ENCODE measurements at regions not wholly inside any gene's neighbourhood (a gene's known extent, or its start where the extent isn't known, plus 50 kb on each side); places are given as distances from the start of the nearest gene placed in this dataset.

DNA sequence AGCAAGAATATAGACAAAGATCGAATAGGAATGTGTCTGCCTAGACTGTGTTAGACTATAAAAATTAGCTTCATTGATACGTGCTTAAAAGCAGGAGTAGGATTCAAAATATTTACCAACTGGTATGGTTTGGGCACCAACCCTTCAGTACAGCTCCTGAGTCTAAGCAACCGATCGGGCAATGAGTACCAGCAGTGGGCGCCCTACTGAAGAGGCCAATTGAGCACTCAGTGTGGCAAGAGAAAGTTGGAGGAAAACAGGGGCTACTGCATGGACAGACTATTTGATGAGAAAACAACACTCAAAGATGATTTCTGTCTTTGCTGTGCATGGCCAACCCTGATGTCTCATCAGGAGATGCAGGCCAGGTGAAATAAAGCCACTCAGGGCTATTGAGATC is 176.0 kb upstream of the NWD2 start:
- H3K4me1 ChIP-seq (ENCODE audit: control insufficient read depth in 2 of 2, insufficient read depth in 2 of 2, low read length in 2 of 2), result no peaks in the 10 kb centered on the region
- H3K9me3 ChIP-seq (ENCODE audit: control insufficient read depth in 2 of 2, low read length in 2 of 2), result no peaks in the 10 kb centered on the region
- H3K4me3 ChIP-seq (ENCODE audit: low read length in 2 of 2), result no peak overlapping the region
- no peak overlapping the region for H3K9ac ChIP-seq (ENCODE audit: low read depth in 1 of 2, low read length in 2 of 2)
- H3K27me3 ChIP-seq (ENCODE audit: control insufficient read depth in 2 of 2, insufficient read depth in 2 of 2, low read length in 2 of 2), result no peaks in the 10 kb centered on the region
- H3K36me3 ChIP-seq (ENCODE audit: control insufficient read depth in 2 of 2, insufficient read depth in 2 of 2, low read length in 2 of 2), result no peaks in the 10 kb centered on the region
- H3K27ac ChIP-seq (ENCODE audit: low read depth in 2 of 2, low read length in 2 of 2), result no peak overlapping the region

DNA sequence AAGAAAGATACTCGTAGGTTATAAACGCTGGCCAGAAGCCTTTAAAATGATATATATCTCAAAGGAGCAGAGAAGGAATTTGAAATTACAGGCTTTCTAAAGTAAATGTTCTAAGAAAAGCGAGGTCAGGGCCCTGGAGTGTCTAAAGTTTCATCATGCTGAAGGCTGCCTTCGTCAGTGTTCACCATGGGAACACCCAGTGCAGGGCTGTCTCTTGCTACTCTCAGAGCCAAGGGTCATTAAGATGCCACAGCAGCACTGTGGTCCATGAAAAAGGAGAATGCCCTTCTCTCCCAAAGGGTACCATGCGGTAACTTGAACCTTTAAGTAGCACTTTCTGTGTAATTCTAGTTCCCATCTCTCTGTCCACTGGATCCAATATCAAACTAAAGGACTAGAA is 174.5 kb upstream of the NWD2 start:
- Histone ChIP-seq H3K27ac (ENCODE audit: low read depth in 2 of 2, low read length in 2 of 2) (no peak overlapping the region), H3K9ac (ENCODE audit: low read depth in 1 of 2, low read length in 2 of 2) (no peak overlapping the region), H3K36me3 (ENCODE audit: control insufficient read depth in 2 of 2, insufficient read depth in 2 of 2, low read length in 2 of 2) (no peaks in the 10 kb centered on the region), H3K9me3 (ENCODE audit: control insufficient read depth in 2 of 2, low read length in 2 of 2) (no peaks in the 10 kb centered on the region), H3K27me3 (ENCODE audit: control insufficient read depth in 2 of 2, insufficient read depth in 2 of 2, low read length in 2 of 2) (no peaks in the 10 kb centered on the region), H3K4me3 (ENCODE audit: low read length in 2 of 2) (no peak overlapping the region), H3K4me1 (ENCODE audit: control insufficient read depth in 2 of 2, insufficient read depth in 2 of 2, low read length in 2 of 2) (no peaks in the 10 kb centered on the region)

DNA sequence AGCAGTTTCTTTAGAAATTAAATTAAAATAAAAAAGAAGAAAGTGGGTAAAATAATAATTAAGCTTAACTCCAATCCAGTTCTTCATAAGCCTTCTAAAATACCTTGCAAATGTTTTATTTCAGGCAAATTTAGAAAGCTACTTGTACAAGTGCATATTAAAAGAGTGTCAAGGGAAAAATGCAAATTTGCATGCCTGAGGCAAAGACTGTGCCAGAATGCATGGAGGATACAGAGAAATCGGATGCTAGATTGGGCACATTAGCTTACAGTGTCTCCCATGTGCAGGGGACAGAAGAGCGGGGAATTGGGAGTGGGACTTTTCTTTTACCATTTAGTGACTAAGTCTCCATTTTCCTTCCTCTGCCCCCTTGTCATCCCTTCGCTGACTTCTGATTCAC is 173.0 kb upstream of the NWD2 start:
- Histone ChIP-seq H3K9ac (ENCODE audit: low read depth in 1 of 2, low read length in 2 of 2) (no peak overlapping the region), H3K27ac (ENCODE audit: low read depth in 2 of 2, low read length in 2 of 2) (no peak overlapping the region), H3K4me3 (ENCODE audit: low read length in 2 of 2) (no peak overlapping the region), H3K4me1 (ENCODE audit: control insufficient read depth in 2 of 2, insufficient read depth in 2 of 2, low read length in 2 of 2) (no peaks in the 10 kb centered on the region), H3K9me3 (ENCODE audit: control insufficient read depth in 2 of 2, low read length in 2 of 2) (no peaks in the 10 kb centered on the region), H3K36me3 (ENCODE audit: control insufficient read depth in 2 of 2, insufficient read depth in 2 of 2, low read length in 2 of 2) (no peaks in the 10 kb centered on the region), H3K27me3 (ENCODE audit: control insufficient read depth in 2 of 2, insufficient read depth in 2 of 2, low read length in 2 of 2) (no peaks in the 10 kb centered on the region)

DNA sequence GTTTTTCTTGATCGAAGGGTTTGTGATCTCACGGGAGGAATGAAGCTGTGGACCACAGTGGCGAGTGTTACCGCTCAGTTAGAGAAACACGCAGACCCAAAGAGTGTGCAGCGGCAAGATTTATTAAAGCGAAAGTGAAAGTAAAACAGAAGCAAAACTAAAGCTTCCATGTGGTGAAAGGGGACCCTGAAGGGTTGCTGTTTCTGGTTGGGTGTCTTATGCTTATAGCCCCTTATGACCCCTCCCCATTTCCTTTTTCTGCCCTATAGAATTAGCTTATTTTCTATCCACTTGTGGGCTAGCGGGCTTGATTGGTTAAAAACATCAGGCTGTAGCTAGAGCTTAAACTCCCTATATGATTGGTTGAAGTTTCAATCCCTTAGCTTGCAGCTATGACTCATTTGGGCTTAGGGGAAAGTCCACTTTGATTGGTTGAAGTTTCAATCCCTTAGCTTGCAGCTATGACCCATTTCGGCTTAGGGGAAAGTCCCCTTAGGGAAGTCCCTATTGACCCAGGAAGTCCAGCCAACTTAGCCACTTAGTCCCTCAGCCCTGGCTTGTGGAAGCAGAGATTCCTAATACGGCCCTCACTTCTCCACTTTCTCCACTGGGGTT is 171.2 kb upstream of the NWD2 start:
- no peak overlapping the region for H3K27ac ChIP-seq (ENCODE audit: low read depth in 2 of 2, low read length in 2 of 2)
- H3K4me1 ChIP-seq (ENCODE audit: control insufficient read depth in 2 of 2, insufficient read depth in 2 of 2, low read length in 2 of 2), result no peaks in the 10 kb centered on the region
- H3K9ac ChIP-seq (ENCODE audit: low read depth in 1 of 2, low read length in 2 of 2), result no peak overlapping the region
- H3K9me3 ChIP-seq (ENCODE audit: control insufficient read depth in 2 of 2, low read length in 2 of 2), result no peaks in the 10 kb centered on the region
- no peak overlapping the region for H3K4me3 ChIP-seq (ENCODE audit: low read length in 2 of 2)
- no peaks in the 10 kb centered on the region for H3K36me3 ChIP-seq (ENCODE audit: control insufficient read depth in 2 of 2, insufficient read depth in 2 of 2, low read length in 2 of 2)
- no peaks in the 10 kb centered on the region for H3K27me3 ChIP-seq (ENCODE audit: control insufficient read depth in 2 of 2, insufficient read depth in 2 of 2, low read length in 2 of 2)

DNA sequence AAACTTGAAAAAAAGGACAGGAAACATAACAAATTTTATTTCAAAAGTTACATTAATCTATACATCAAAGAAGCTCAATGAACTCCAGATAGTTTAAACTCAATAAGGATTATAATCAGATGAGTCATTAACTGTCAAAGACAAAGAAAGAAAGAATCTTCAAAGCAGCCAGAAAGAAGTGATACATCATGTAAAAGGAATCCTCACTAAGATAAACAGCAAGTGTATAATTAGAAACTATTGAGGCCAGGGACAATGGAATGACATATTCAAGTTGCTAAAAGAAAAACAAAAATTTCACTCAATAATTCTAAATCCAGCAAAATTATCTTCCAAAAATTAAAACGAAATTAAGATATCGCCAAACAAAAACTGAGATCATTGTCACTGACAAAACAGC is 161.6 kb upstream of the NWD2 start:
- Histone ChIP-seq H3K4me3 (ENCODE audit: low read length in 2 of 2) (no peak overlapping the region), H3K27ac (ENCODE audit: low read depth in 2 of 2, low read length in 2 of 2) (no peak overlapping the region), H3K4me1 (ENCODE audit: control insufficient read depth in 2 of 2, insufficient read depth in 2 of 2, low read length in 2 of 2) (no peaks in the 10 kb centered on the region), H3K36me3 (ENCODE audit: control insufficient read depth in 2 of 2, insufficient read depth in 2 of 2, low read length in 2 of 2) (no peaks in the 10 kb centered on the region), H3K9me3 (ENCODE audit: control insufficient read depth in 2 of 2, low read length in 2 of 2) (no peaks in the 10 kb centered on the region), H3K27me3 (ENCODE audit: control insufficient read depth in 2 of 2, insufficient read depth in 2 of 2, low read length in 2 of 2) (no peaks in the 10 kb centered on the region), H3K9ac (ENCODE audit: low read depth in 1 of 2, low read length in 2 of 2) (no peak overlapping the region)

DNA sequence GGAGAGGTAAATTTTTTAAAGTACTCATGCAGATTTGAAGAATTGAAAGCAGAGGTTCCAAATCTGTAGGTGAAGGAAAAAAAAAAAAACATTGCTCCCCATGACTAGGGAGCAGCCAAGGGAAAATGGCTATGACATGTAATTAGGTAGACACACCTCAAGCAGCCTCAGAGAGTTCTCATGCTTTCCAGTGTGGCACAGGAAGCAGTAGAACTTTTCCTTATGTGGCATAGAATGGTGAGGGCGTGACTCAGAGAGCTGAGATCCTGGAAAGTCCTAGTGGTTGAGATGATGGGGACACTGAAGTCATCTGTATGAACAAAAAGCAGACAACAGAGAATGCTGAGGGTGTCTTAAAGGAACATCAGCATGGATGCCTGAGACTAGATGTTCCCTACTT is 148.6 kb upstream of the NWD2 start:
- Histone ChIP-seq H3K9me3 (ENCODE audit: control insufficient read depth in 2 of 2, low read length in 2 of 2) (no peaks in the 10 kb centered on the region), H3K36me3 (ENCODE audit: control insufficient read depth in 2 of 2, insufficient read depth in 2 of 2, low read length in 2 of 2) (no peaks in the 10 kb centered on the region), H3K4me1 (ENCODE audit: control insufficient read depth in 2 of 2, insufficient read depth in 2 of 2, low read length in 2 of 2) (no peaks in the 10 kb centered on the region), H3K27ac (ENCODE audit: low read depth in 2 of 2, low read length in 2 of 2) (no peak overlapping the region), H3K9ac (ENCODE audit: low read depth in 1 of 2, low read length in 2 of 2) (no peak overlapping the region), H3K27me3 (ENCODE audit: control insufficient read depth in 2 of 2, insufficient read depth in 2 of 2, low read length in 2 of 2) (no peaks in the 10 kb centered on the region), H3K4me3 (ENCODE audit: low read length in 2 of 2) (no peak overlapping the region)

DNA sequence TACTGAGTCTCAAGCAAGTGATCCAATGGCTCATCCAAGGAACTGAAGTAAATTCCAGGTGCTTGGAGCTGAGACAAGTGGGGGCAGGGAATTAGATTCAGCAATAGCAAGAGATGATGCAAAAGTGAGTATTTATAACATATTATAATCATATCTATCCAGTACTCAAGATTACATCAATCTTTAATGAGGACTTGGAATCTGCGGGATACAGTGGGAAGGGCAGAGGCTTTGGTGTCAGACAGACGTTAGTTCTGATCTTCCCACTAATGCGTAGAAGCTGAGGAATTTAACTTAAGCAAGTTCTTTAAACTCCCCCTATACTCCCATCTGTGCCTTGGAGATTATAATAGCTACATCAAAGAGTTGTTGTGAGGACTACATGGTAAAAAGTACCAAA is 143.4 kb upstream of the NWD2 start:
- Histone ChIP-seq H3K27me3 (ENCODE audit: control insufficient read depth in 2 of 2, insufficient read depth in 2 of 2, low read length in 2 of 2) (no peaks in the 10 kb centered on the region), H3K4me1 (ENCODE audit: control insufficient read depth in 2 of 2, insufficient read depth in 2 of 2, low read length in 2 of 2) (no peaks in the 10 kb centered on the region), H3K9ac (ENCODE audit: low read depth in 1 of 2, low read length in 2 of 2) (no peak overlapping the region), H3K27ac (ENCODE audit: low read depth in 2 of 2, low read length in 2 of 2) (no peak overlapping the region), H3K9me3 (ENCODE audit: control insufficient read depth in 2 of 2, low read length in 2 of 2) (no peaks in the 10 kb centered on the region), H3K36me3 (ENCODE audit: control insufficient read depth in 2 of 2, insufficient read depth in 2 of 2, low read length in 2 of 2) (no peaks in the 10 kb centered on the region), H3K4me3 (ENCODE audit: low read length in 2 of 2) (no peak overlapping the region)

DNA sequence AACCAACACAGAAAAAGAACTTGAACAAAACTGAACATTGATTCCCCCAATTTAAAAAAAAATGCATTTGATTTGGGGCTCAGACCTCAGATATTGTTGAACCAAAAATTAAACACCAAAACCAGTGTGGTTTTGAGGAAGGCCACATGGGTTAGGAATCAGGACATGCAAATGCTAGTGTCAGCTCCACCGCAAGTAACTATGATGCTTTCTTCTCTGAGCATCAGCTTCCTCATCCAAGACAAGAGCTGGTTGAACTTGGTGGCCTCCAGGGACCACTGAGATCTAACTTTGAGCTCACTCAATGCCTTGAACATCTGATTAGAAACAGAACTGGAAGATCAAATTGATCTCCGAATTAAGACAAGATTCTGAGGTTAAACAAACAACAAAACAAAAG is 142.9 kb upstream of the NWD2 start:
- H3K9me3 ChIP-seq (ENCODE audit: control insufficient read depth in 2 of 2, low read length in 2 of 2), result no peaks in the 10 kb centered on the region
- H3K27me3 ChIP-seq (ENCODE audit: control insufficient read depth in 2 of 2, insufficient read depth in 2 of 2, low read length in 2 of 2), result no peaks in the 10 kb centered on the region
- H3K27ac ChIP-seq (ENCODE audit: low read depth in 2 of 2, low read length in 2 of 2), result no peak overlapping the region
- no peaks in the 10 kb centered on the region for H3K4me1 ChIP-seq (ENCODE audit: control insufficient read depth in 2 of 2, insufficient read depth in 2 of 2, low read length in 2 of 2)
- H3K9ac ChIP-seq (ENCODE audit: low read depth in 1 of 2, low read length in 2 of 2), result no peak overlapping the region
- H3K4me3 ChIP-seq (ENCODE audit: low read length in 2 of 2), result no peak overlapping the region
- no peaks in the 10 kb centered on the region for H3K36me3 ChIP-seq (ENCODE audit: control insufficient read depth in 2 of 2, insufficient read depth in 2 of 2, low read length in 2 of 2)

DNA sequence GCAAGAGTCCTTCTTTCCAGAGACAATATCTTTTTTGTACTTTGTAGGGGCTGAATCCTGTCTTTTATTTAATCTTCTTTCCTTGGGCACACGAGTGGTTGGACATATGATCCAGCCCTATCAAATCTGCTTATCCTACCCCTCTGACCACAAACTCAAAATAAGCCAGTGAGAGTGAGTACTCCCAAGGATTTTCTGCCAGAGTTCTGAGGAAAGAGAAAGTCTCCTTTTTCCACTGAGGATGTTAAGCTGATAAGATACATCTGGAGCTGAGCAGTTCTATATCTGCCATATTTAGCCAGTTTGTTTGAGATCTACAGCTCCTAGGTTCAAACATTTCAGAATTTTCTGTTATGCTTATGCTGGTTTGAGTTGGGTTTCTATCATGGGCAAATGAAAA is 134.8 kb upstream of the NWD2 start:
- Histone ChIP-seq H3K36me3 (ENCODE audit: control insufficient read depth in 2 of 2, insufficient read depth in 2 of 2, low read length in 2 of 2) (no peaks in the 10 kb centered on the region), H3K9me3 (ENCODE audit: control insufficient read depth in 2 of 2, low read length in 2 of 2) (no peaks in the 10 kb centered on the region), H3K27ac (ENCODE audit: low read depth in 2 of 2, low read length in 2 of 2) (no peak overlapping the region), H3K4me1 (ENCODE audit: control insufficient read depth in 2 of 2, insufficient read depth in 2 of 2, low read length in 2 of 2) (no peaks in the 10 kb centered on the region), H3K27me3 (ENCODE audit: control insufficient read depth in 2 of 2, insufficient read depth in 2 of 2, low read length in 2 of 2) (no peaks in the 10 kb centered on the region), H3K9ac (ENCODE audit: low read depth in 1 of 2, low read length in 2 of 2) (no peak overlapping the region), H3K4me3 (ENCODE audit: low read length in 2 of 2) (no peak overlapping the region)

DNA sequence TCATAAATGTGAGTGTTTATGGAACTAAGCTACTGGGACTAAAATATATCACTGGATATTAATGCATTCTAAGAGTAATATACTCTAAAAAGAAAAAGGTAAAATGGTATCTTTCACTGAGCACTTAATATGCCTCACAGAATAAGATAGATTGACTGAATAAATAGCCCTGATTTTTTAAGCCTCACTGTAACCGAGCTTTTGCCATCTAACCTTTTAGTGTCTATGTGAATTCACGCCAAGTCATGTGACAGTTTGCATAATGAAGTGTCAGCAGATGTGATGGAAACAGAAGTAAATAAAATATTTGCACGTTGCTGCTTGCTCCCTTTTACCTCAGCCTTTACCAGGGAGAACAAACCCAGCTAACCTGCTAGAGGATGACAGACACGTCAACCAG is 119.7 kb upstream of the NWD2 start:
- Histone ChIP-seq H3K27me3 (ENCODE audit: control insufficient read depth in 2 of 2, insufficient read depth in 2 of 2, low read length in 2 of 2) (no peaks in the 10 kb centered on the region), H3K9me3 (ENCODE audit: control insufficient read depth in 2 of 2, low read length in 2 of 2) (no peaks in the 10 kb centered on the region), H3K9ac (ENCODE audit: low read depth in 1 of 2, low read length in 2 of 2) (no peak overlapping the region), H3K4me1 (ENCODE audit: control insufficient read depth in 2 of 2, insufficient read depth in 2 of 2, low read length in 2 of 2) (no peaks in the 10 kb centered on the region), H3K27ac (ENCODE audit: low read depth in 2 of 2, low read length in 2 of 2) (no peak overlapping the region), H3K4me3 (ENCODE audit: low read length in 2 of 2) (no peak overlapping the region), H3K36me3 (ENCODE audit: control insufficient read depth in 2 of 2, insufficient read depth in 2 of 2, low read length in 2 of 2) (no peaks in the 10 kb centered on the region)

DNA sequence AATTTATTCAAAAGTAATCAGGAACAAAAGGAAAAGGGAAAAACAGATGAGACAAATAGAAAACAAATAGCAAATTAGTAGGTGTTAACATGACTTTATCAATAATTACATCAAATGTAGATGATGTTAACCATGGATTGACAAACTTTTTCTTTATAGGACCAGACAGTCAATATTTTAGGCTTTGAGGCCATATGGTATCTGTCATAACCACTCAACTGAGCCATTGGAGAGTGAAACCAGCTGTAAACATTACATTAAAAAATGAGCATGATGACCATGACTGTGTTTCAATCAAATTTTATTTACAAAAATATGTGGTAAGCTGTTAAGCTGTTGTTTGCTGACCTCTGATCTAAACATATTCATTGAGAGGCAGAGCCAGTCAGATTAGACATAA is 118.5 kb upstream of the NWD2 start:
- H3K27me3 ChIP-seq (ENCODE audit: control insufficient read depth in 2 of 2, insufficient read depth in 2 of 2, low read length in 2 of 2), result no peaks in the 10 kb centered on the region
- H3K36me3 ChIP-seq (ENCODE audit: control insufficient read depth in 2 of 2, insufficient read depth in 2 of 2, low read length in 2 of 2), result no peaks in the 10 kb centered on the region
- H3K4me1 ChIP-seq (ENCODE audit: control insufficient read depth in 2 of 2, insufficient read depth in 2 of 2, low read length in 2 of 2), result no peaks in the 10 kb centered on the region
- H3K9me3 ChIP-seq (ENCODE audit: control insufficient read depth in 2 of 2, low read length in 2 of 2), result no peaks in the 10 kb centered on the region
- H3K4me3 ChIP-seq (ENCODE audit: low read length in 2 of 2), result no peak overlapping the region
- H3K27ac ChIP-seq (ENCODE audit: low read depth in 2 of 2, low read length in 2 of 2), result no peak overlapping the region
- H3K9ac ChIP-seq (ENCODE audit: low read depth in 1 of 2, low read length in 2 of 2), result no peak overlapping the region

Data from mucosa of rectum (tissue), 2 donors.